Dermis microvascular lymphatic vessel endothelial cell (primary cell): ENCODE measurements at regions not wholly inside any gene's neighbourhood (a gene's known extent, or its start where the extent isn't known, plus 50 kb on each side); places are given as distances from the start of the nearest gene placed in this dataset.
"Not testable (repeated sequence)": the region's sequence is repeated elsewhere in the genome, so short reads cannot be mapped to it uniquely, and the experiment has no call there.

ENCODE experiments used
- DNase-seq, 2 donors: peaks; one replicate each; pipeline versions ENCODE4 v3.0.0 to v3.0.0-alpha.2; 2010; ENCODE audit warnings: low read depth in 2 of 2

DNA sequence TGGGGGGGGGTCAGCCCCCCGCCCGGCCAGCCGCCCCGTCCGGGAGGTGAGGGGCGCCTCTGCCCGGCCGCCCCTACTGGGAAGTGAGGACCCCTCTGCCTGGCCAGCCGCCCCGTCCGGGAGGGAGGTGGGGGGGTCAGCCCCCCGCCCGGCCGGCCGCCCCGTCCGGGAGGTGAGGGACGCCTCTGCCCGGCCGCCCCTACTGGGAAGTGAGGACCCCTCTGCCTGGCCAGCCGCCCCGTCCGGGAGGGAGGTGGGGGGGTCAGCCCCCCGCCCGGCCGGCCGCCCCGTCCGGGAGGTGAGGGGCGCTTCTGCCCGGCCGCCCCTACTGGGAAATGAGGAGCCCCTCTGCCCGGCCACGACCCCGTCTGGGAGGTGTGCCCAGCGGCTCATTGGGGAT, 210.7 kb upstream of the RPL34 start:
- DNase-seq, result not testable (repeated sequence)

GRCh38 chr4:108405586-108405985, 214.8 kb upstream of the RPL34 start:
- DNase-seq, result no peak

- DNase-seq, result no peak
Measured at GRCh38 chr4:108400309-108400708, 220.1 kb upstream of the RPL34 start.

- DNase-seq, result no peak
Measured at GRCh38 chr4:108399610-108400265, 220.6 kb upstream of the RPL34 start.

DNA sequence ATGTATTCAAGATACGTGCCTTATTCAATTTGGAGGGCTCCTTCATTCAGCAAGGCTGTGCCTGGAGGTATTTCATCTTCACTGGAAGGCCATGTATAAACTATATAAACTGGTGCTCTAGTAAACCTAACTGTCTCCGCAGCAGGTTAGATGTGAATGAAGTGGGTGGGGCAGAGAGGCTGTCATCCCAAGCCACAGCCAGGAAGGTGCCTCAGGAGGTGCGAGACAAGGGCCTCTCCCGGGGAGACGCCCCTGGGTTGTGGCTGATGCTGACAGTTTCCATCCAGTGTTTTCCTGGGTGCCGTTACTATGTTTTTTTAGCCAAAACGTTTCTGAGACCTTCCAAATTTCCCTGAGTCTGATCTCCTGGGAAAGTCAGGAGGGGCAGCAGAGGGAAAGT, 221.5 kb upstream of the RPL34 start:
- DNase-seq, result no peak

DNA sequence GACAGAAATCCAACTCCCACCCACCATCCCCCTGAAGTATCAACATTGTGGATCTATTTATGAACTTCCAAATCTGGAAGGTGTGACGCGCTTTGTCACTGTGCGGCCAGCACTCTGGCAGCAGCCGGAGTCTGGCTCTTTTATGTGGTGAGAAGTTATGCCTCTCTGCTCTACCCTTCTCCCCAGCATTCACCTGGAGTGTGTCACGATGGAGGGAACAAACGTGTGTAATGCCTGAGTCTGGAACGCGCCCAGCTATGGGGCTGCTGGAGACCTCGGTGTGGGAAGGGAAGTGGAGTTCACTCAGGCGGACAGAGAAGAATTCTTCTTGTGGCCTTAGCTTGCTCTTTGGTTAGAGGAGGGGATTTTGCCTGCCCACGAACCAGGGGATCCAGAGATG, 222.1 kb upstream of the RPL34 start:
- DNase-seq, result no peak

- DNase-seq, result no peak
Measured at GRCh38 chr4:108397850-108398249, 222.5 kb upstream of the RPL34 start.

DNA sequence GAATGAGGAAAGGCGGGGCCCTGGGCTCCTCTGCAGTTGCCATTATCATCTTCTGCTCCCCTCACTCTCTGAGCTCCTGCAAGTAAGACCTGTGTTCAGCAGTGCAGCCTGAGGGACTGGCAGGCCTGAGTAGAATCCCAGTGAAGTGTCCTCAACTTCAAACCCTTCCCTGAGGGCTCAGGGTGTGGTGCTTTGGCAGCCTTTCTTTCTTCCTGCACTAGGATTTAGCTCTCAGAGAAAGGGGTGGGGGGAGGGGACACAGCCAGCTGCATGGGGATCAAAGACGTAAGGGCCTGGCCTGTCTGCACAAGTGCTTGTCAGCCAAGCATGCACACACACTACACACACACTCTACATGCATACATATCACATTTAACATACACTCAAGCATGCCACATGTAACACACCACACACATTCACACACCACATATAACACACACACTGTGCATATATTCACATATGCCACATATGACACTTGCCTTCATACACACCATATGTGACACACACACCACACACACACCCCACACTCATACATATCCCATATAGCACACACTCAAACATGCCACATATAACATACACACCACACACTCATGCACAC, 223.4 kb upstream of the RPL34 start:
- no peak for DNase-seq

- DNase-seq, result no peak
Measured at GRCh38 chr4:108395786-108396185, 224.6 kb upstream of the RPL34 start.

GRCh38 chr4:108393890-108394472, 225.2 kb upstream of the LEF1 start:
- no peak for DNase-seq

- no peak for DNase-seq
Measured at GRCh38 chr4:108391701-108392455, 223.1 kb upstream of the LEF1 start.

DNA sequence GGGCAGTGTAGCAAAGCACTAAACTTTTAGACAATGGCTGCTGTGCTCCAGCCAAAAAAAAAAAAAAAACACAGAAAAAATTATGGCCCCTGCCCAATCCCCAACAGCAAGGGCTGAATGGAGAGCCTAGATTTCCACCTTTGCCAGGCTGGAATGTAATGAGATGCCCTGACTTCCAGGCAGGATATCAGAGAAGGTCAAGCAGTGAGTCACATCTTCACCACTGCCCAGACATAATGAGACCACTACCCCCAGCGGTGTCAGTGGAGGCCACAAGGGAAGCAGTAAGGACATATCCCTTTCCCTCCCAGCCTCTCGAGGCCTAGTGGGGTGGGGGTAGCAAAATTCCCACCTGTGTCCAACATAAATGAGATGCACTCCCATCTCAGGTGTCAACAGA, 216.3 kb upstream of the LEF1 start:
- DNase-seq, result no peak

GRCh38 chr4:108384544-108384943, 215.8 kb upstream of the LEF1 start:
- DNase-seq, result no peak

- DNase-seq, result no peak
Measured at GRCh38 chr4:108383157-108383556, 214.4 kb upstream of the LEF1 start.

GRCh38 chr4:108382751-108383150, 214.0 kb upstream of the LEF1 start:
- no peak for DNase-seq

DNA sequence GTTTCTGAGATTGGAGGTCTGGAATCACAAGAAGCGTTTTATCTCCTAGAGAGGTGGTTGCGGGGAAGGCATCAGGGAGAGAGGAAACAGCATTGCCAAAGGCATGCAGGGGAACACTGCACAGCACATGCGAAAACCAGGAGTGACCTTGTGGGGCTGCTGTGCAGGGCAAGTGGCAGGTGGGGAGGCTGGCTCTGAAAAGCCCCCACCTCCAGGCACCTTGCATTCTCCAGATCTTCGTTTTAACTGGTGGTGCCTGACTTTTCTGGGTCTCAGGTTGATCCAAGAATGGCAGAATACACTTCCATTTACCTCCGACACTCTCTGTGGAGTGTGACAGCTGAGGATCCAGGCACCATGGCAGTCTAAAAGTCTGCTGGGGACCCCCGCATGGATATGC, 209.4 kb upstream of the LEF1 start:
- no peak for DNase-seq

DNA sequence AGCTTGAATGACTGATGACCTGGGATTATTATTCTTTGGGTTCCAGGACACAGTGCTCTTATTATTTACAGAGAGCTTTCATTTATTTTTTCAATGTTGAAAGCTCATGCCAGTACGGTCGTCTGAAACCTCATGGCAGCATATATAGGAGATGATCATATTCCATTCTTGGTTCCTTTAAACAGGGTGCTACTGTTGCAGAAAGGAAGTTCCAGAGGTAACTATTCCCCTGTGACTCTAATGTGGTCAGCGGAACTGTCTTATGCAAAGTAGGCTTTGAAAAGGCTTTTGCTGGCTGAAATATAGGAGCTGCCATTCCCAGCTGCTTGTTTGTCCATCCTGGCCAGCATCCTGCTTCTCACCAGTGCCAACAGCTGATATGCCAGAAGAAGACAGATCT, 208.3 kb upstream of the LEF1 start:
- no peak for DNase-seq

DNA sequence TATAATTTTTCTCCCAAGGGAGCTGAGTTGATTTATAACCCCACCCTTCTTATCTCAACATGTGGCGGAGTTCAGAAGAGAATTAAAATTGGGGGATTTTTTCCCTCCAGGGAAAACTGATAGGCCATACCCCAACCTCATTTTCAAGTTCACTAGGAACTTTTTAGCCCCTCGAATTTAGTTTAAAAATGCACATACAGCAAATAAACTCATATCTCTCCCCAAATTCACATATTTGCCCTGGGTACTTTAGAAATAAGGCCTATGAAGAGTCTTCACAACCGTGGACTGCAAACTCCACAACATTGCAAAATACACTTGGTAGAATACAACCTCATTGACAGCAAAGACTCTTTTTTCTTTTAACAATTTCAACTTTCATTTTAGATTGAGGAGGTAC, 206.7 kb upstream of the LEF1 start:
- DNase-seq, result no peak

DNA sequence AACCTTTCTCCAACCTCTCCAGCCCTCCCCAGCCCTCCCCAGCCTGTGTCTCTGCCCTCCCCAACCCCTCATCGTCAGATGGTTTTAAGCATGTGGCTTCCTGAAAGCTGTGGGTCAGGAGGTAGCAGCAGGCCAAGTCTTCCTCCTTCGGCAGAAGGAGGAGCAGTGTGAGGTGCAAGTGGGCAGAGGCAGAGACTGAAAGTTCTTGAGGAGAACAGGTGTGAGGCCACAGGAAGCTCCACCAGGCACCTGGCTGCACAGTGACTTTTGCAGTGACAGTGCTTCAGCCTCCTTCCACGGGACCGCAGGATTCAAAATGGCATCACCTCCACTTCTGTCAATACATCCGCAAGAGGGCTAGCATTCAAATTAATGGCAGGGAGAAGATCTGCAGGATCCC, 203.9 kb upstream of the LEF1 start:
- DNase-seq, result no peak

GRCh38 chr4:108371282-108371681, 202.6 kb upstream of the LEF1 start:
- DNase-seq, result no peak

DNA sequence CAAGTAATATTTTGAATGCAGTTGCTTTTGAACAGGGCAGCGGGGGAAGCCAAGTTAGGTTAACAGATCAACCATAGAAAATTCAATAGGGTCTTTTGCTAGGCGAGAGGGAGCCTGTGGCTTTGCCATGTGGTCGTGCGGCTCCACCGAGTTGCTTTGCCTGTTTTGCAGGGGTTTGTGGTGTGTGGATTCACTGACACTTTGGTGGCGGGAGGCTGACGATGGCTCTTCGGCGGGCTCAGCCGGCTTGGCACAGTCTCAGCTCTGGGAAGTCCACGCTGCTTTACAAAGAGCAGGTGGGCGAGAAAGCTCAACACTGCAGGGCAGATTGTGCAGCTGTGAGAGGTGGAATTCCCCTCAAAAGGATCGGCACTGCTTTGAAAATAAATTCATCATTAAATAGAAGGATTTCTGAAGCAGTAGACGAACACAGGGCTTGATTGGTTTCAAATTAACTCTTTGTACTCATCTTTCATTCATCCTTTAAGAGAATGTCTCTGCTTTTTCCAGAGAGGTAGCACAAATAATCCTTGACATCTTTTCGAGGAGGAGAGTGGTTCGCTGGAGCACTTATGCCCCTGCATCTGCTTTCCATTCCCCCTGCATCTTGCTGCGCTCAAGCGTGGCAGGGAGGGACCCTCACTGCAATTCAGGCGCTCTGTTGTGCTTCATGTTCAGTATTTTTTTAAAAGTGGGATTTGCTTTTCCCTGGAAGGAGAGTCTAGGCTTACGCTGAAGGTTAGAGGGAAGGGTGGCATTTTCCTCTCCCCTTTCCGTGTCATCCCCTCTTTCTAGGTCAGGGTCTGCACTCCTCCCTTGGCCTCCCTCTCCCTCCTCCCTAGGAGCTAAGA, 201.8 kb upstream of the LEF1 start:
- DNase-seq, result no peak
